Hepatocyte (in vitro differentiated cells): ENCODE measurements at regions not wholly inside any gene's neighbourhood (a gene's known extent, or its start where the extent isn't known, plus 50 kb on each side); places are given as distances from the start of the nearest gene placed in this dataset.
A peak's percentile ranks its signal among the peaks of the same experiment; 100 is the strongest.

Source experiments
- DNase-seq: peaks from one replicate; pipeline ENCODE4 v3.0.0-alpha.2; 2016; ENCODE audit warnings: low spot score
- H2AFZ ChIP-seq: fragments of 200-600 bp; sonication (generic); 2 replicates; pipeline ENCODE4 v1.6.0; 2016; ENCODE audit warnings: antibody characterized with exemption, mild to moderate bottlenecking
- H3K27ac ChIP-seq: fragments of 200-600 bp; sonication (generic); 2 replicates; pipeline ENCODE4 v1.5.1; 2016; ENCODE audit warnings: mild to moderate bottlenecking
- H3K27me3 ChIP-seq: fragments of 200-600 bp; sonication (generic); 2 replicates; pipeline ENCODE4 v1.6.1; 2016
- H3K36me3 ChIP-seq: fragments of 200-600 bp; sonication (generic); replicated peaks from 2 replicates; pipeline ENCODE4 v1.5.1; 2016; ENCODE audit warnings: low read depth; ENCODE audit not compliant: insufficient read depth
- H3K4me1 ChIP-seq: fragments of 200-600 bp; sonication (generic); 2 replicates; pipeline ENCODE4 v1.5.1; 2016; ENCODE audit warnings: mild to moderate bottlenecking, moderate library complexity; ENCODE audit not compliant: insufficient read depth
- H3K4me2 ChIP-seq: fragments of 200-600 bp; sonication (generic); 2 replicates; pipeline ENCODE4 v1.6.0; 2016
- H3K4me3 ChIP-seq: fragments of 200-600 bp; sonication (generic); 2 replicates; pipeline ENCODE4 v1.5.1; 2016; ENCODE audit warnings: mild to moderate bottlenecking
- H3K79me2 ChIP-seq: fragments of 200-600 bp; sonication (generic); 2 replicates; pipeline ENCODE4 v1.6.0; 2017; ENCODE audit warnings: mild to moderate bottlenecking
- H3K9me2 ChIP-seq: fragments of 200-600 bp; sonication (generic); replicated peaks from 2 replicates; pipeline ENCODE4 v1.6.0; 2017; ENCODE audit warnings: mild to moderate bottlenecking; ENCODE audit not compliant: insufficient read depth
- H3K9me3 ChIP-seq: fragments of 200-600 bp; sonication (generic); 2 replicates; pipeline ENCODE4 v1.5.1; 2016; ENCODE audit warnings: low read depth, mild to moderate bottlenecking
- H4K20me1 ChIP-seq: fragments of 200-600 bp; sonication (generic); 2 replicates; pipeline ENCODE4 v1.6.0; 2016; ENCODE audit warnings: mild to moderate bottlenecking; ENCODE audit not compliant: insufficient read depth, poor library complexity, severe bottlenecking
- EZH2 ChIP-seq: fragments of 200-600 bp; sonication (generic); IDR thresholded peaks from 2 replicates; pipeline ENCODE4 v1.6.1; 2016; ENCODE audit warnings: antibody characterized with exemption, mild to moderate bottlenecking, borderline replicate concordance
- EZH2phosphoT487 ChIP-seq: fragments of 200-600 bp; sonication (generic); IDR thresholded peaks from one replicate; pipeline ENCODE4 v1.6.1; 2018; ENCODE audit warnings: antibody characterized with exemption, mild to moderate bottlenecking, low read depth, moderate library complexity; ENCODE audit not compliant: unreplicated experiment, severe bottlenecking
- WGBS: methylation state at CpG from one replicate; pipeline ENCODE4 v1.1.6; 2016; ENCODE audit warnings: low lambda C conversion rate; ENCODE audit errors: missing lambda C conversion rate; 5-methylcytosine and 5-hydroxymethylcytosine counted together
- TF ChIP-seq, protein P1 (sequence below): fragments of 200-600 bp; sonication (generic); IDR thresholded peaks from 2 replicates; pipeline ENCODE4 v1.5.1; 2016; ENCODE audit warnings: antibody characterized with exemption, mild to moderate bottlenecking; ENCODE audit not compliant: poor library complexity

- Histone ChIP-seq H3K9me3 (no peaks in the 10 kb centered on the region), H3K36me3 (no peaks in the 10 kb centered on the region), H3K4me2 (no peak overlapping the region), H4K20me1 (no peaks in the 10 kb centered on the region), H3K4me1 (no peaks in the 10 kb centered on the region), H3K27me3 (no peaks in the 10 kb centered on the region), H3K9me2 (no peaks in the 10 kb centered on the region), H3K4me3 (no peak overlapping the region), H3K27ac (no peak overlapping the region), H3K79me2 (no peaks in the 10 kb centered on the region), H2AFZ (no peak overlapping the region)
- 15% methylated on average over 4 of the region's 4 CpGs for WGBS
- no peak for TF ChIP-seq EZH2
- TF ChIP-seq EZH2phosphoT487: no peak
- TF ChIP-seq, protein P1, sequence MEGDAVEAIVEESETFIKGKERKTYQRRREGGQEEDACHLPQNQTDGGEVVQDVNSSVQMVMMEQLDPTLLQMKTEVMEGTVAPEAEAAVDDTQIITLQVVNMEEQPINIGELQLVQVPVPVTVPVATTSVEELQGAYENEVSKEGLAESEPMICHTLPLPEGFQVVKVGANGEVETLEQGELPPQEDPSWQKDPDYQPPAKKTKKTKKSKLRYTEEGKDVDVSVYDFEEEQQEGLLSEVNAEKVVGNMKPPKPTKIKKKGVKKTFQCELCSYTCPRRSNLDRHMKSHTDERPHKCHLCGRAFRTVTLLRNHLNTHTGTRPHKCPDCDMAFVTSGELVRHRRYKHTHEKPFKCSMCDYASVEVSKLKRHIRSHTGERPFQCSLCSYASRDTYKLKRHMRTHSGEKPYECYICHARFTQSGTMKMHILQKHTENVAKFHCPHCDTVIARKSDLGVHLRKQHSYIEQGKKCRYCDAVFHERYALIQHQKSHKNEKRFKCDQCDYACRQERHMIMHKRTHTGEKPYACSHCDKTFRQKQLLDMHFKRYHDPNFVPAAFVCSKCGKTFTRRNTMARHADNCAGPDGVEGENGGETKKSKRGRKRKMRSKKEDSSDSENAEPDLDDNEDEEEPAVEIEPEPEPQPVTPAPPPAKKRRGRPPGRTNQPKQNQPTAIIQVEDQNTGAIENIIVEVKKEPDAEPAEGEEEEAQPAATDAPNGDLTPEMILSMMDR: no peak
- DNase-seq: no peak
Measured at GRCh38 chr4:181529537-181529936, 713.7 kb upstream of the TENM3 start.

DNA sequence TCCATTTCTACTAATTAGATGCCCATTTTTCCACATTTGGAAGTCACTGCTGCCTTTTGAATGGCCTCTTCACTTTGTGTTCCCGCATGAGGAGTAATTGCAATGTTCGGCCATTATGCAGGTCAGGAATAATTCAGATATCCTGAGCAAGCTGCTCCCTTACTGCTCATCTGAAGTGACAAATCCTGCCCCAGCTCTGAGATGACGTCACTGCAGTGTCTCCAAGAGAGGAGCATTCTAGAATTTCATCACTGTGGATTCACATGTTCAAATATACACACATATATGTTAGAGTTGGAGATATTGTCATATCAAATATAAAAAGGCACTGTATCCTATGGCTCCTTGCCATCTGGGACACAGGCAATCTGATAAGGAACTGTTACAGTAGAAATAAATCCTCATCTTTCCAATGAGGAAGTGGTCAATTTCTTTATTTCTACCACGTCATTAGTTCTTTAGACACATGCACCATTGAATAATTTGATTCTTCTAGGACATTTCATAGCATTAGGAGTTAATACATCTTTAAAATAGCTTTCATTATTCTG, 706.9 kb upstream of the TENM3 start:
- H3K36me3 ChIP-seq: no peaks in the 10 kb centered on the region
- no peak overlapping the region for H2AFZ ChIP-seq
- DNase-seq: no peak
- H3K9me2 ChIP-seq: no peaks in the 10 kb centered on the region
- 80% methylated on average over 4 of the region's 4 CpGs for WGBS
- no peaks in the 10 kb centered on the region for H3K27me3 ChIP-seq
- TF ChIP-seq EZH2phosphoT487 (no peak), EZH2 (no peak)
- TF ChIP-seq, protein P1: no peak
- H3K9me3 ChIP-seq: no peaks in the 10 kb centered on the region
- H3K4me3 ChIP-seq: no peak overlapping the region
- peak overlapping the region; percentile 36 for H3K4me2 ChIP-seq
- no peaks in the 10 kb centered on the region for H3K79me2 ChIP-seq
- no peaks in the 10 kb centered on the region for H3K4me1 ChIP-seq
- H3K27ac ChIP-seq: peak overlapping the region; percentile 39
- no peaks in the 10 kb centered on the region for H4K20me1 ChIP-seq

- H3K27ac ChIP-seq: peak overlapping the region; percentile 43
- no peak for DNase-seq
- H3K9me3 ChIP-seq: no peaks in the 10 kb centered on the region
- TF ChIP-seq EZH2phosphoT487 (no peak), EZH2 (no peak)
- TF ChIP-seq, protein P1: no peak
- no peaks in the 10 kb centered on the region for H3K27me3 ChIP-seq
- no peaks in the 10 kb centered on the region for H4K20me1 ChIP-seq
- peak overlapping the region; percentile 36 for H3K4me2 ChIP-seq
- H3K4me1 ChIP-seq: no peaks in the 10 kb centered on the region
- 39% methylated on average over 5 of the region's 5 CpGs for WGBS
- no peaks in the 10 kb centered on the region for H3K79me2 ChIP-seq
- no peak overlapping the region for H3K4me3 ChIP-seq
- H2AFZ ChIP-seq: no peak overlapping the region
- H3K9me2 ChIP-seq: no peaks in the 10 kb centered on the region
- H3K36me3 ChIP-seq: no peaks in the 10 kb centered on the region
Measured at GRCh38 chr4:181536811-181537434, 706.3 kb upstream of the TENM3 start.
